ENCODE measurements at regions not wholly inside any gene's neighbourhood (a gene's known extent, or its start where the extent isn't known, plus 50 kb on each side); places are given as distances from the start of the nearest gene placed in this dataset.
"Not testable (repeated sequence)": the region's sequence is repeated elsewhere in the genome, so short reads cannot be mapped to it uniquely, and the experiment has no call there.

DNA sequence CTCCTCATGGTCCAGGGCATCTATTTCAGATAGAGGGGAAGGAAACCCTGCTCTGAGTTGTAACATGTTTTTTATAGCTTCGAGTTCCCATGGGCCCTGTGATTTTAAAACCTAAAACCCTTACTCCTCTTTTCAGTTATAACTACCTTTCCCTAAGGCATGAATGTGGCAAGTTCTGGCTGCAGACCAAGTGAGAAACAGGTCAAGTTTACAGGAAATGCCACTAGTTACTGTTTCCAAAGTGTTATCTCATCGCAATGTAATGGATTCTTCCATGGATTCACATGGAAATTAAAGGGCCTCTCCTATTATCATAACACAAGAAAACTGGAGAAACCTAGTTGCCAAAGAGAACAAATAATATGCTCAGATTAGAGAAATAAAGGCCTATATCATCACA is 574.5 kb upstream of the GRAMD2B start:
- no peak for DNase-seq (ENCODE audit: low read depth)

DNA sequence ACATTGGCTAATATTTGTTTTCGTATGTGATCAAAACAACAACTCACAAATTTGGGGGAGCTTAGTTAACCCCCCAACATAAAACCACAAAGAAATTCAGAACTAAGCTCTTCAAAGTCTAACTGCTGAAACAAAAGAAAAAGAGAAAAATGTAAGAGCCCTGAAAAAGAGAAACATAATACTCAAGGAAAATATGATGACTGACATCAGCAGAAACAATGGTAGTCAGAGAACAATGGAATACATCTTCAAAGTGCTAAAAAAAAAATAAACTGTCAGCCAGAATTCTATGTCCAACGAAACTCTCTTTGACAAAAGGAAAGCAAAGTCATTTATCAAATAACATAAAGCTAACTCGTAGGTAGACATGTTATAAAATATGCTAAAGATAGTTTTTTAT is 566.3 kb upstream of the GRAMD2B start:
- DNase-seq (ENCODE audit: low read depth) = no peak

DNA sequence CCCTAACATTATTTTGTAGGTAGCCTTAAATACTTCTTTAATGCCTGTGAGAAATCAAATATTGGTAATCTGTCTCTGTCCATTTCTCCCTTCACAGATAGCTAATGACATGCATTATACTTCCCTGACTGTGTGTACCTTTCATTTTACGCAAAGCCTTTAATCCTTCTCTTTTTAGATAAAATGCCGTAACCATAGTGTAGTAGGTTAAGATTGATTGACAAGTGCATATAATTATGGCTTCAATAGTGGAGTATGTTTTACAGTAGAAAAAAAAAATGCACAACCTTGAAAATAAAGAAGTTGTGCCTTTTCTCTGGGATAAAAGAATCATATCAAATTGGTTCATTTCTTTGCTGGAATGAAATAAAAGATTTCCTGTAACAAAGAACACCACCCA is 559.6 kb upstream of the GRAMD2B start:
- no peak for DNase-seq (ENCODE audit: low read depth)

DNA sequence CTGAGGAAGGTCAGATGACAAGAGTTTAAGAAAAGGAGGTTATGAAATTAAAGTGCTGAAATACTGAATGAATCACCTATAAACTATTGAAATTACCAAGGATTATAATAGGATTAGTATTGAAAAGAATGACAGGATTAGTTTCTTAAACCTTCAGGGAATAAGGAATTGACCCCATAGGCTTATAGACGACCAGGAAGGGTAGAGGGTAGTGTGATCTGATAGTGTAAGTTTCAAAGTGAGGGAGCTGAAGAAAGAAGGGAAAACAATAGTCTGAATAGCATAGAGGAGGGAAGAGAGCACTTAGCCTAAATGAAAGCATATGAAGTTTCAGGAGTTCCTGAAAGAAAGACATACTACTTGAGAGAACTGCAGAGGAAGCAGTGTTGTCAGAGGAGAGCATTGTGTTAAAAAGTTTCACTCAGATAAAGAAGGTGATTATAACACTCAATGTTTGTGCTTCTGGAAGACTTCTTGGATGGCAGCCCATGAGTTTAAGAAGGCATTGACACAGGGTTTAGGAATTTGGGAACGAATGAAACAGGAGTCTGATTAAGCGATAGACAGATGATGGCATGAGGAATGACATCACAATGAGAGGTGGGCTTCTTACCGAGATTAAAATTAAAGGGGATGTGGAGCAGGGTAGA is 557.9 kb upstream of the GRAMD2B start:
- peak; percentile 13 for DNase-seq (ENCODE audit: low read depth)

DNA sequence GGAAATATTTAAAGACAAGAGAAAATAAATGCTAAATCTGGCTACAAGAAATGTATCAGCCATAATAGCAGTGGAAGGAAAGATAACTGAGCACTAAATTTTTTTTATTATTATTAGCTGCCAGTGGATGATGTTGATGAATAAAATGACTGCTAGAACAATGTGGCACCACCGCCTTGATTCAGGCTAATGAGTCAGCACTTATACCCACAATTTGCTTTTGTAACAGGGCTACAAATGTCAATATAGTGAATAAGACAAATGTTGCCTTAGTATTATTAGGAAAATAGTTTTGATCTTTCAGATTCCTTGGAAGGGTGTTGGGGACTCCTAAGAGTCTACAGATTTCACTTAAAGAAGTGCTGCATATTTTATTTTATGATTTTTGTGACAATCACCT is 555.2 kb upstream of the GRAMD2B start:
- DNase-seq (ENCODE audit: low read depth) = no peak

DNA sequence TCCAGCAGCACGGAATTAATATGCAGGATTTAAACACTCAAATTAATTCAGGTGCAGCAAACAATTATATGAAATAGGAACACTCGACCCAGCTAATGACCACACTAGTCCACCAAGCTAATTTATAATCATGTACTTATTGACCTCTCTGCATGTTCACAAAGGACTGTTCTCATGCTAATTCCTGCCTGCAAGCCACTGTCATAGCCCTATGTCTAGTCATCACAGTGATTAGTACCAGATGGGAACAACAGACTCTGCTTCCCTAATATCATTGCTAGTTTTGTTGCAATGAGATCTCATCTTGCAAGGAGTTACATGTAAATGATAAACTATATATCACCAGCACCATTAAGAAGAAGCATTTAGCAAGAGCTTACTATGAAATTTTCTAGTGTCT is 553.0 kb upstream of the GRAMD2B start:
- peak; percentile 43 for DNase-seq (ENCODE audit: low read depth)

DNA sequence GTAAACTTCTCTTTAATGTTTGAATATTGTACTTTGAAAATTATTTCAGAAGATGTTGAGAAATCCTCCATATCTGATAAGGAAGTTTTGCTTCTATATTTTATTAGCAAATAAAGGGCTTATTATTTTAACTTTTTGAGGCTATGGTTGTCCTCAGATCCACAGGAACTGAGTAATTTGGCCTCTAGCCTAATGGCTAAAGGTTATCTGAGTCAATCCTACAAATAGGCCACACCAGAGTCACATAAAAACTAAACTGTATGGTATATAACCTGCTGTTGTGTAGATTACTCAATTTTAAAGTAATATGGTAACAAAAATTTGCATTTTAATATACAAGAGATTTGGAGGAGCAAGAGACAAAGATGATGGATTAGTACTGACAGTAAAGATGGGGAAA is 549.2 kb upstream of the GRAMD2B start:
- DNase-seq (ENCODE audit: low read depth) = no peak

DNA sequence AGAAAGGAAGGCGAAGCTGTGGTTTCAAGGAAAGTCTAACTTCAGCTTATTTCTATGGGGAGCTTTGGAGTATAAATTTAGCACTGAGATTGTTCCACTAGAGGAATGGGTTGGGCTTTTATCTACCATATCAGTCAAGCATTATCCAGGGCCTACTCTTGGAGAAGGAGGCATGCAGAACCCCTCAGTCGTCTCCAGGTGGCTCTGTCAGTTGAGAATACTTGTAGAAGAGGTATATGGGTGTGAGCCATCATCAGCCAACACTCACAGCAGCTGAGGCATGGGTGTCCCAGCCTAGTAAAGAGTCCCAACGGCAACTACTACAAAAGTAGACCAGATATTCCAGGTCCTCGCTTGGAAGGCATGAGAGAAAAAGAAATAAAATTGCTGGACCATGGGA is 548.5 kb upstream of the GRAMD2B start:
- no peak for DNase-seq (ENCODE audit: low read depth)

DNA sequence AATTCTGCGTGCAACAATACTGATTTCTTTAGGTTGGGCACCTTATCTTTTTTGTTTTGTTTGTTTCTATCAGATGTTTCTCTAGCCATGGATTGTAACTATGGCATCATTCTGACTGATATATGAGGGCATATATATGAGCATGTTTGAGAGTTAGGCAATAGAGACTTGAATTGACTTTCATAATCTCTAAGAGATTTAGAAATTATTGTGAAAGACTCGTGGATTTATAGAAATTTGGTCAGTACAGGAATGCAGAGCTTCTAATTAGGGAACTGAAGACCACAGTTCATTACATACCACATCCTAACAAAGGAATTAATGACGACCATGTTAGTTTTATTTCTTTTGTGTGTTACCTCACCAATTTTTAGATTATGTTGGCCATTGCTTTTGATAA is 546.0 kb upstream of the GRAMD2B start:
- DNase-seq (ENCODE audit: low read depth) = no peak

DNA sequence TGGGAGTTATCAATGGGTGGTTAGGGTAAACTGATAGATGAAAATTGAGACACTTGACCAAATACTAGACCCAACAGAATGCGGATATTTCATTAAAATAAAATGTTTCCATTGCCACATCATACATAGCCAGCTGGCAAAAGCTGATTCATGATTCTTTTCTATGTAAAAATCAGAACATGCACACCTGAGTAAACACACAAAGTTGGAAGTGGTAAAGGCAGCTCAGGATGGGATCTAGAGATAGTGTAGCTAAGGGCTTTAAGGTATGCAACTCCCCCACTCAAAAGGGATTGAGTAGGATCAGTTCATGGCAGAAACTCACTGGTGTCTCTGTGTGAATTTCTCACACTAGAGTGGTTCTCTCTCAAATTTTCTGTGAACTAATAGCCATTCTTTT is 541.1 kb upstream of the GRAMD2B start:
- DNase-seq (ENCODE audit: low read depth) = no peak

DNA sequence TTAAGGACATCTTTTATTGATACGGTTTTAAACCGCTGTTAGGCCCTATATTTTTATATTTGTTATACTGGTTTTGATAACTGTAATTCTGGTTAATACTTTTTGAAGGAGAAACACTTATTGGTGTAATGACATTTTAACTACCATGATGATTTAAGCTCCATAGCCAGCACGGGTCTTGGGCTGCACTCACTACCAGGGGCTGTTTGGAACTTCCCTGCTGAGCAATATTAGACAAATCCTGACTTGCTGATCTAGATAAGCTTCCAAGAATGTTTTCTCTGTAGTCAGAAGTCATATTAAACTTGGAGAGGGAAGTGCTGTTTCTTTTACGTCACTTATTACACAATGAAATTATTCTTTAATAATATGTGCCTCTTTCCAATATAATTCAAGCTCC is 540.0 kb upstream of the GRAMD2B start:
- no peak for DNase-seq (ENCODE audit: low read depth)

DNA sequence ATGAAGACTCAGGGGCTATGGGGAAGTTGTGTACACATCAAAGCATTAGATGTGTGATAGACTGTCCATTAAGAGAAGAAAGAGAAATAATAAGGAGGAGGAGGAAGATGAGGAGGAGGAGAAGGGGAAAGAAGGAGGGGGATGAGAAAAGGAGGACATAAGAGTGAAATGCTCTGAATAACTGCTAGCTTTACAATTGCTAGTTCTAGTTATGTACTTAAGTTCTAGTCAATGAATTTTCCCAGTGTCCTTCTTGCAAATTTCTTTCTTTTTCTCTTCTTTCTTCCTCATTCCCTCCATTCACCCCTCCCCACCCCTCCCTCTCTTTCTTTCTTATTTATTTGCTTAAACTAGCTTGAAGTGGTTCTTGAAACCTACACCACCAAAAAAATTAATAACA is 534.9 kb upstream of the GRAMD2B start:
- DNase-seq (ENCODE audit: low read depth) = no peak

DNA sequence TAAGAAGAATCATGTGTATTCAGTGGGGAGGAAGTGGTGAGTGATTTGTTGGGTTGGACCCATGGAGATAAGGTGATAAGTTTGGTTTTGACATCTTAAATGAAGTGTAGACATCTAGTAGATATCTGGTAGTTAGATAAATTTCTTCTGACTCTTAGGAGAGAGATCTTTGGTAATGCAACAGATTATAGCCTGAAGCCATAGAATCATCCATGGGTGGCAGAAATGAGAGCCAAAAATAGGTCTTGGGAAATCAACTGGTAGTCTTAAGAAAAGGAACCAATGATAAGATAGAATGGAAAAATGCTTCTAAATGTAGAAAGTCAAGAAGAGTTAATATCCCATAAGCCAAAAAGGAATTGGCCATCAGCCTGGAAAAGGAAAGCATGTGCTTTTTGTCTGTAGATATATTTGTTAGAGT is 532.7 kb upstream of the GRAMD2B start:
- no peak for DNase-seq (ENCODE audit: low read depth)

DNA sequence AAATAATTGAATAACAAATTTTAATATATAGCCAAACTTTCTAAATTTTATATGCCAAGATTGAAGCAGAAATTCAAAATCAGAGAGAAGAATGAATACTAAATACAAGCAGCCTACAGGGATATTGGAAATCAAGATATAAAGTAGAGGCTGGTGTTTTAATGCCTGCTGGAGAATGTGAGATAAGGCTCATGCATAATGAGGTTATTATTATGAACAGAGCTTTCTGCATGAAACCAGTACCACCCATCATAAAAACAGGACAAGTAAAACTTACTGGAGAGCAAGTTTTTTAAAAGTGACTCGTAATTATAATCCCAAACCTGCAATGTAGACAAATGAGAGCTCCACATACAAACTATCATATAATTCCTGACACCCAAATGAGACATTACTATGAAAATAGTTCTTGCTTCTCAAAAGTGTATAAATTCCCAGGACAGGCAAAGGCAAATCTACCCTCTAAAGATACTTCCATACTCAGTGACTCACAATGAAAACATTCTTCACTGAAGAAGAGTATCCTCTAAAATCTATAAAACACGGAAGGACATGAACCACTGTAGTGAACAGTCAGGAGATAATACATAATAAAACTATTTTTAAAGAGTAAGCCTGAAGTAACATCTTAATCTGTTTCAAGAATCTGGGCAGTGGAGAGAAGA is 532.0 kb upstream of the GRAMD2B start:
- no peak for DNase-seq (ENCODE audit: low read depth)

DNA sequence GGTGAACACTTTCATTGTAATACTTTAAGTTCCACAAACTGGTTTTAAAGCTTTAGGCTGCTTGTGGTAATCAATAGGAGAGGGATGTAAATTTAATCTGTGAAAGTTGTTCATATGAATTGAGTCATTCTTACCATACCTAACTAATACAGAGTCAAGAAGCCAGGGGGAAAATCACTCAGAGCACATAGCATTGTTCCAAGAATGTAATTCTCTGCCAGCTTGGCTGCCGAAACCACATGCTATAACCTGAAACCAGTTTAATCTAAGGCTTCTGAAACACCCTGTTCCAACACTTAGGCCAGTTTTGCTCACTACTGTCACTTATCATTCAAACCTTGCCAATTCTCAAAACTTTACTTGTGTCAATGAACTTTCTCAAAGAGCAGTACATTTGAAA is 528.8 kb upstream of the GRAMD2B start:
- DNase-seq (ENCODE audit: low read depth) = peak; percentile 42

DNA sequence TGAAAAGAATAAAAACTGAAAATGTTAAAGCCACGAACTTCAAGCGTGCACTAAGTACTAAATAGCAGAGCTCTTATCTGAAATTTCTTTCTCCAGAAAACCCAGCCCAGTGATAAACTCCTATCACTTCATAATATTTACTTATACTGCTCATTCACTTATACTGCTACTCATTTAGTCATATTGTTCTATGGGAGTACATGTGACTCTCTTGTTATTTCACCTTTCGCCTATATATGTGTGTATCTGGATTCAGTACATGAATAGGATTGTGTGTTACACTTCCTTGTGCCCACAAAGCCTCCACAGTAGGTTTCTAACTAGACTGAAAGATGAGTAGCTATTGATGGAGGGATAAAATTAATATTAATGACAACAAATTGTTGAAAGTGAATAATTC is 526.8 kb upstream of the GRAMD2B start:
- DNase-seq (ENCODE audit: low read depth) = no peak

DNA sequence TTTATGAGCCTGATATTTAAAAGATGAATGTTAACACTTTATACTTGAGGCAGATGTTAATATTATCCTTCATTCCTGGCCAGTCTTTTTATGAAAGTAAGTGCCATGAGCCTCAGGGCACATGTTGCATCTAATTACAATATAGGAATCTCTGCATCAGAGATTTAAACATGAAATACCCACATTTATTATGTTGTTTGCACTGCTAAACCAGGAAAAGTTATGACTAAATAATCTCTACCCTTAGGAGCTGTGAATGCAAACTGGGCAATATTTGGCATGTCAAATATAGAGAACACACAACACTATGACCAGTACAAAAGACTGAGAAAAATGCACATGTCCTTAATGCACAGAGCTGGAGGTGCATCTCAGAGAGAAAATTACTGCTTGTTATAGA is 526.1 kb upstream of the GRAMD2B start:
- DNase-seq (ENCODE audit: low read depth) = no peak

DNA sequence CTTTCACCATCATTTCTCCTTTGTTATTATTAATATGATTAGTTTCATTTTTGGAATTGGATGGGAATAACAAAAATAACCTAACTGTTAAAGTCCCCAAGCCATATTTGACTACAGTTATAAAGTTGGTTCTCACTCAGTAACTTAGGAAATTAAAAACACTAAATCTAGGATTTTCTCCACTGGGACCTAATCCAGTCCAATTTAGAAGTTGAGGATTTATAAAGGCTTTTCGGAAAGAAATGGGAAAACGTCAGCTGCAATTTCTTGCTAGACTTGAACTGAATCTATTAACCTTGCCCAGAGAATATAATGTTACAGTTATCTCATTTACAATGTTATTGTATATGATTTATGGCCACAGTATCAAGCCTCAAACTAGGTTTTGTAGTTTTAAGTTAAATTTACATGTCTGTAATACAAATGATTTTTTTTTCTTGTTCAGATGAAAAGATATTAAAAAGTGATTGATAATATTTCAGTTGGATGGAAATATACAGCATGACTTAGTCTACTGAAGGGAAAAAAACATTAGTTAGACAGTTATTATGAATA is 524.3 kb upstream of the GRAMD2B start:
- no peak for DNase-seq (ENCODE audit: low read depth)

DNA sequence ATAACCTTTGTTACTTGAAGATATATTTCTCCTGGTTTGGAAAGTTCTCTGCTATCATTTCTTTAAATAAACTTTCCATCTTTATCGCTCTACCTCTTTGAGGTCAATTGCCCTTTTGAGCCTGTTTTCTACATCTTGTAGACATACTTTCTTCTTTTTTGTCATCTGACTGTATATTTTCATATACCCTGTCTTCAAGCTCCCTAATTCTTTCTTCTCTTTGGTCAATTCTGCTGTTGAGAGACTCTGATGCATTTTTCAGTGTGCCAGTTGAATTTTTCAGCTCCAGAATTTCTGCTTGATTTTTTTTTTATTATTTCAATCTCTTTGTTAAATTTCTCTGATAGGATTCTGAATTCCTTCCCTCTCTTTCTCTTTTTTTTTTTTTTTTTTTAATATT is 511.2 kb upstream of the GRAMD2B start:
- DNase-seq (ENCODE audit: low read depth) = no peak

DNA sequence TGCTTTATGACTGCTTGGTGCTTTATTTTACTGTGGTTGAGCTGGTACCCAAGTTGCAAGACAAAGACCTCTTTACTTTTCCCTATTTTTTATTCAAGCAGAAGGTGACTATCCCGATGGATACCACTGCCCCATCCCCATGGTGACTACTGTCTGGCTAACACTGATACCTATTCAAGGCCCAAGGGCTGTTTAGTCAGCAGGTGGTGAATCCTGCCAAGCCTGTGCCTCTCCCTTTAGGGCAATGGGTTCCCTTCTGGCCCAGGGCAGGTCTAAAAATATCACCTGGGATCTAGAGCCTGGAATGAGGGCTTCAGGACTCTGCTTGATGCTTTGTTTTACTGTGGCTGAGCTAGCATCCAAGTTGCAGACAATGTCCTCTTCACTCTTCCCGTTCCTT is 510.0 kb upstream of the GRAMD2B start:
- no peak for DNase-seq (ENCODE audit: low read depth)

DNA sequence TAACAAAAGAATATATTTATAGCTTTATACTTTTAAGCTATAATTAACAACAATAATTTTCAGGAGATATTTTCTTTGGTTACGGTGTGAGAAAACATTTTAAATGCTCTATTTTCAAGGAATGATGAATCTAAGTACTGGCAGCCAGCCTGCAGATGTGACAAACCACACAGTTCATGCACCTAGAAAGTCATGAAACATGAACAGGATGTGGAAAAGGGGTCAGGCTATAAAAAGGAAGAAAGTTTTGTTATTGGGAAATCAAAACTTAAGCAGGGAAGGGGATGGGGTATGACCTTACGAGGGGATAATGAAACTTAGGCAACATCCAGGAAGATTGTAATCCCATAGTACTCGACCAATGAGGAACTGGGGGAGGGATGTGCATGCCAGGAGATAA is 508.7 kb upstream of the GRAMD2B start:
- no peak for DNase-seq (ENCODE audit: low read depth)

DNA sequence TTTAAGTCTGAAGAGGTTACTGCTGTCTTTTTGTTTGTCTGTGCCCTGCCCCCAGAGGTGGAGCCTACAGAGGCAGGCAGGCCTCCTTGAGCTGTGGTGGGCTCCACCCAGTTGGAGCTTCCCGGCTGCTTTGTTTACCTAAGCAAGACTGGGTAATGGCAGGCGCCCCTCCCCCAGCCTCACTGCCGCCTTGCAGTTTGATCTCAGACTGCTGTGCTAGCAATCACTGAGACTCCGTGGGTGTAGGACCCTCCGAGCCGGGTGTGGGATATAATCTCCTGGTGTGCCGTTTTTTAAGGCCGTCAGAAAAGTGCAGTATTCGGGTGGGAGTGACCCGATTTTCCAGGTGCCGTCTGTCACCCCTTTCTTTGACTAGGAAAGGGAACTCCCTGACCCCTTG is 499.3 kb upstream of the GRAMD2B start:
- DNase-seq (ENCODE audit: low read depth) = not testable (repeated sequence)

DNA sequence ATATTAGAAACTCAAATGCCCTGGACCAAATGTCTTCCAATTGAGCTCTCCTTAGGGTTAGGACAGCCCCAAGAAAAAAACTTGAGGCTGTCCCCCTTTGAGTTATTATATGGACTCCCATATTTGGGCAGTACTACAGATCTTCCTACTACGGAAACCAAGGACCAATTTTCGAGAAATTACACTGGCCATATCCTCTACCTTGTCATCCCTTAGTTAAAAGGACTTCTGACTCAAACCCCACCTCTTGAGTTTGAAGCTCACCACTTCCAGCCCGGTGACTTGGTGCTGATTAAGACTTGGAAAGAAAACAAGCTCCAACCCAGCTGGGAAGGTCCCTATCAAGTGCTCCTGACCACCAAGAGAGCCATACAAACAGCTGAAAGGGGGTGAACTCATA is 497.0 kb upstream of the GRAMD2B start:
- DNase-seq (ENCODE audit: low read depth) = no peak

DNA sequence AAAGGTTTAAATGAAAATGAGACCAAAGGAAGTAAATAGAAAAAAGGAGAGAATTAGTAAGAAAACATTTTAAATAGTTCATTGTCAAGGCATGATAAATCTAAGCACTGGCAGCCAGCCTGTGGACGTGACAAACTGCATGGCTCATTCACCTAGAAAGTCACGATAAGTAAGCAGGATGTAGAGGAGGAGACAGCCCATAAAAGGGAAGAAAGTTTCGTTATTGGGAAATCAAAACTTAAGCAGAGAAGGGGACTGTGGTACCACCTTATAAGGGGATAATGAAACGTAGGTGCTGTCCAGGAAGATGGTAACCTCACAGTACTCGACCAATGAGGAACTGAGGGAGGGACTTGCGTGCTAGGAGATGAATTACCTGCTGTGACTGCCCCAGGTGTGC is 494.5 kb upstream of the GRAMD2B start:
- DNase-seq (ENCODE audit: low read depth) = no peak

All from fibroblast of the conjunctiva (primary cell).